HFF-Myc (cell line): ENCODE measurements at regions not wholly inside any gene's neighbourhood (a gene's known extent, or its start where the extent isn't known, plus 50 kb on each side); places are given as distances from the start of the nearest gene placed in this dataset.

Source experiments
- DNase-seq: peaks from one replicate; pipeline ENCODE4 v3.0.0-alpha.2; 2011; ENCODE audit warnings: low read depth; ENCODE audit errors: extremely low read depth
- H3K4me3 ChIP-seq: replicated peaks from 2 replicates; pipeline ENCODE4 v1.5.1; 2011; ENCODE audit warnings: low read depth, mild to moderate bottlenecking, control low read depth, low read length
- CTCF ChIP-seq: IDR thresholded peaks from 2 replicates; pipeline ENCODE4 v1.5.1; 2012; ENCODE audit warnings: mild to moderate bottlenecking, low read depth, low read length, control low read depth; ENCODE audit errors: missing control alignments

GRCh38 chr4:58760100-58760499, 1649.9 kb upstream of the IGFBP7 start:
- no peak for DNase-seq
- H3K4me3 ChIP-seq: no peak overlapping the region
- TF ChIP-seq CTCF: no peak

GRCh38 chr4:58749206-58749605, 1639.0 kb upstream of the IGFBP7 start:
- no peak for DNase-seq
- no peak for TF ChIP-seq CTCF
- no peak overlapping the region for H3K4me3 ChIP-seq

- H3K4me3 ChIP-seq: no peak overlapping the region
- TF ChIP-seq CTCF: no peak
Measured at GRCh38 chr4:58740897-58741296, 1630.7 kb upstream of the IGFBP7 start.

GRCh38 chr4:58739275-58739674, 1629.1 kb upstream of the IGFBP7 start:
- no peak for DNase-seq

More at GRCh38 chr4:58740897-58741296, 1630.7 kb upstream of the IGFBP7 start:
- DNase-seq: no peak

GRCh38 chr4:58738375-58738774, 1628.2 kb upstream of the IGFBP7 start:
- no peak for DNase-seq
- no peak overlapping the region for H3K4me3 ChIP-seq
- no peak for TF ChIP-seq CTCF

More at GRCh38 chr4:58739275-58739674, 1629.1 kb upstream of the IGFBP7 start:
- TF ChIP-seq CTCF: no peak
- H3K4me3 ChIP-seq: no peak overlapping the region

GRCh38 chr4:58734030-58734674, 1624.0 kb upstream of the IGFBP7 start:
- no peak for DNase-seq
- no peak overlapping the region for H3K4me3 ChIP-seq
- no peak for TF ChIP-seq CTCF

- no peak overlapping the region for H3K4me3 ChIP-seq
- DNase-seq: no peak
- TF ChIP-seq CTCF: no peak
Measured at GRCh38 chr4:58732973-58733372, 1622.8 kb upstream of the IGFBP7 start.
